HG02884 (cell line): ENCODE measurements at regions not wholly inside any gene's neighbourhood (a gene's known extent, or its start where the extent isn't known, plus 50 kb on each side); places are given as distances from the start of the nearest gene placed in this dataset.

Experiments
- ATAC-seq: cut with Tn5 transposase; IDR thresholded peaks from one replicate; pipeline ENCODE4 v1.9.1; 2021; ENCODE audit warnings: mild to moderate bottlenecking, moderate library complexity; ENCODE audit not compliant: unreplicated experiment

GRCh38 chr17:72297326-72298115 is 176.7 kb downstream of the SOX9 start:
- no peak for ATAC-seq

GRCh38 chr17:72299100-72299499 is 178.3 kb downstream of the SOX9 start:
- ATAC-seq: no peak

- ATAC-seq: no peak
Measured at GRCh38 chr17:72299592-72299991, 178.8 kb downstream of the SOX9 start.

GRCh38 chr17:72301887-72302286 is 181.1 kb downstream of the SOX9 start:
- no peak for ATAC-seq

- ATAC-seq: no peak
Measured at GRCh38 chr17:72302735-72303134, 181.9 kb downstream of the SOX9 start.

- no peak for ATAC-seq
Measured at GRCh38 chr17:72303787-72304733, 183.2 kb downstream of the SOX9 start.

GRCh38 chr17:72304859-72305258 is 184.0 kb downstream of the SOX9 start:
- ATAC-seq: no peak

- no peak for ATAC-seq
Measured at GRCh38 chr17:72305472-72305871, 184.7 kb downstream of the SOX9 start.

GRCh38 chr17:72306037-72306436 is 185.2 kb downstream of the SOX9 start:
- ATAC-seq: no peak

GRCh38 chr17:72307836-72308235 is 187.0 kb downstream of the SOX9 start:
- ATAC-seq: no peak

- ATAC-seq: no peak
Measured at GRCh38 chr17:72308744-72309385, 188.0 kb downstream of the SOX9 start.

GRCh38 chr17:72311004-72311403 is 190.2 kb downstream of the SOX9 start:
- peak; percentile 51 for ATAC-seq

GRCh38 chr17:72315122-72315913 is 194.5 kb downstream of the SOX9 start:
- no peak for ATAC-seq

- ATAC-seq: peak; percentile 1
Measured at GRCh38 chr17:72318131-72318530, 197.3 kb downstream of the SOX9 start.

GRCh38 chr17:72321896-72322295 is 201.1 kb downstream of the SOX9 start:
- no peak for ATAC-seq

- peak; percentile 95 for ATAC-seq
Measured at GRCh38 chr17:72332367-72332766, 211.5 kb downstream of the SOX9 start.

- no peak for ATAC-seq
Measured at GRCh38 chr17:72333570-72333969, 212.8 kb downstream of the SOX9 start.

- ATAC-seq: no peak
Measured at GRCh38 chr17:72334205-72334604, 213.4 kb downstream of the SOX9 start.

- ATAC-seq: no peak
Measured at GRCh38 chr17:72336026-72336803, 215.4 kb downstream of the SOX9 start.

GRCh38 chr17:72336804-72337070 is 215.9 kb downstream of the SOX9 start:
- ATAC-seq: no peak
